SK-N-SH (cell line): ENCODE measurements at regions not wholly inside any gene's neighbourhood (a gene's known extent, or its start where the extent isn't known, plus 50 kb on each side); places are given as distances from the start of the nearest gene placed in this dataset.

Experiments
- FOXJ3 ChIP-seq: sonication (generic); formaldehyde crosslinking; IDR thresholded peaks from 2 replicates; pipeline ENCODE4 v1.5.1; 2020; ENCODE audit warnings: mild to moderate bottlenecking, missing genetic modification reagents
- RAD21 ChIP-seq: IDR thresholded peaks from 2 replicates; pipeline ENCODE4 v1.6.1; 2012; ENCODE audit warnings: mild to moderate bottlenecking, low read length
- SIN3A ChIP-seq: IDR thresholded peaks from 2 replicates; pipeline ENCODE4 v1.6.1; 2012; ENCODE audit warnings: low read depth, mild to moderate bottlenecking, low read length, moderate library complexity, borderline replicate concordance
- TAF1 ChIP-seq: IDR thresholded peaks from 2 replicates; pipeline ENCODE4 v1.6.1; 2012; ENCODE audit warnings: low read depth, mild to moderate bottlenecking, low read length, moderate library complexity, borderline replicate concordance
- YY1 ChIP-seq: IDR thresholded peaks from 2 replicates; pipeline ENCODE4 v1.4.0; 2012; ENCODE audit warnings: low read depth, mild to moderate bottlenecking
- TF ChIP-seq, protein P1 (sequence below): IDR thresholded peaks from 2 replicates; pipeline ENCODE4 v1.4.0; 2012; ENCODE audit warnings: low read depth
- TF ChIP-seq, protein P2 (sequence below): fragments of 200-600 bp; sonication (generic); IDR thresholded peaks from 2 replicates; pipeline ENCODE4 v1.6.1; 2017; ENCODE audit warnings: antibody characterized with exemption, mild to moderate bottlenecking, moderate library complexity
- TF ChIP-seq, protein P3 (sequence below): fragments of 150-350 bp; IDR thresholded peaks from 2 replicates; pipeline ENCODE4 v1.6.1; 2017; ENCODE audit warnings: antibody characterized with exemption, low read length, low read depth, borderline replicate concordance

DNA sequence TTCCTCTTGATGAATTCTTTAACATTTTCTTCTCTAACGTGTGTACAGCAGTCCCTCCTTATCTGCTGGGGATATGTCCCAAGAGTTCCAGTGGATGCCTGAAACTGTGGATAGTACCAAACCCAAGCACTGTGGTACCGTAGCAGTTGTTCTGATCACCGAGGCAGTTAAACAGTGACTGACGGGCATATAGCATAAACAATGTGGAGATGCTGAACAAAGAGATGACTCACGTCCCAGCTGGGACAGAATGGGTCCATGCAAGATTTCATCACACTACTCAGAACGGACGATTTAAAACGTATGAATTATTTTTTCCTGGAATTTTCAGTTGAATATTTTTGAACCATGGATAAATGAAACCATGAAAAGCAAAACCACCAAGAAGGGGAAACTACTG is 54.5 kb upstream of the SPAG16 start:
- no peak for TF ChIP-seq YY1
- TF ChIP-seq, protein P1, sequence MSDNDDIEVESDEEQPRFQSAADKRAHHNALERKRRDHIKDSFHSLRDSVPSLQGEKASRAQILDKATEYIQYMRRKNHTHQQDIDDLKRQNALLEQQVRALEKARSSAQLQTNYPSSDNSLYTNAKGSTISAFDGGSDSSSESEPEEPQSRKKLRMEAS, result no peak
- TF ChIP-seq, protein P2, sequence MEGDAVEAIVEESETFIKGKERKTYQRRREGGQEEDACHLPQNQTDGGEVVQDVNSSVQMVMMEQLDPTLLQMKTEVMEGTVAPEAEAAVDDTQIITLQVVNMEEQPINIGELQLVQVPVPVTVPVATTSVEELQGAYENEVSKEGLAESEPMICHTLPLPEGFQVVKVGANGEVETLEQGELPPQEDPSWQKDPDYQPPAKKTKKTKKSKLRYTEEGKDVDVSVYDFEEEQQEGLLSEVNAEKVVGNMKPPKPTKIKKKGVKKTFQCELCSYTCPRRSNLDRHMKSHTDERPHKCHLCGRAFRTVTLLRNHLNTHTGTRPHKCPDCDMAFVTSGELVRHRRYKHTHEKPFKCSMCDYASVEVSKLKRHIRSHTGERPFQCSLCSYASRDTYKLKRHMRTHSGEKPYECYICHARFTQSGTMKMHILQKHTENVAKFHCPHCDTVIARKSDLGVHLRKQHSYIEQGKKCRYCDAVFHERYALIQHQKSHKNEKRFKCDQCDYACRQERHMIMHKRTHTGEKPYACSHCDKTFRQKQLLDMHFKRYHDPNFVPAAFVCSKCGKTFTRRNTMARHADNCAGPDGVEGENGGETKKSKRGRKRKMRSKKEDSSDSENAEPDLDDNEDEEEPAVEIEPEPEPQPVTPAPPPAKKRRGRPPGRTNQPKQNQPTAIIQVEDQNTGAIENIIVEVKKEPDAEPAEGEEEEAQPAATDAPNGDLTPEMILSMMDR, result no peak
- TF ChIP-seq FOXJ3 (CRISPR knock-in tag), result no peak
- TF ChIP-seq, protein P3, sequence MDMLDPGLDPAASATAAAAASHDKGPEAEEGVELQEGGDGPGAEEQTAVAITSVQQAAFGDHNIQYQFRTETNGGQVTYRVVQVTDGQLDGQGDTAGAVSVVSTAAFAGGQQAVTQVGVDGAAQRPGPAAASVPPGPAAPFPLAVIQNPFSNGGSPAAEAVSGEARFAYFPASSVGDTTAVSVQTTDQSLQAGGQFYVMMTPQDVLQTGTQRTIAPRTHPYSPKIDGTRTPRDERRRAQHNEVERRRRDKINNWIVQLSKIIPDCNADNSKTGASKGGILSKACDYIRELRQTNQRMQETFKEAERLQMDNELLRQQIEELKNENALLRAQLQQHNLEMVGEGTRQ, result no peak
- no peak for TF ChIP-seq SIN3A
- TF ChIP-seq TAF1, result no peak
- no peak for TF ChIP-seq RAD21
